Central memory CD8-positive, alpha-beta T cell (primary cell): ENCODE measurements at regions not wholly inside any gene's neighbourhood (a gene's known extent, or its start where the extent isn't known, plus 50 kb on each side); places are given as distances from the start of the nearest gene placed in this dataset.
"Not testable (repeated sequence)": the region's sequence is repeated elsewhere in the genome, so short reads cannot be mapped to it uniquely, and the experiment has no call there.

Source experiments
- ATAC-seq: fragments of 150-1000 bp; cut with Tn5 transposase; replicated peaks from 2 replicates; pipeline ENCODE4 v1.10.0; 2022; ENCODE audit warnings: mild to moderate bottlenecking, moderate FRiP score, moderate number of reproducible peaks; ENCODE audit not compliant: poor library complexity, severe bottlenecking; ENCODE audit errors: extremely low read depth
- DNase-seq, 2 donors: peaks; one replicate each; pipeline ENCODE4 v3.0.0; 2021; ENCODE audit warnings: low spot score in 2 of 2
- H3K27ac Mint-ChIP-seq: one replicate; pipeline ENCODE4 v1.8.0; 2022; ENCODE audit warnings: low read depth, mild to moderate bottlenecking, moderate library complexity, mixed read lengths
- H3K27me3 Mint-ChIP-seq: one replicate; pipeline ENCODE4 v1.8.0; 2022; ENCODE audit warnings: mixed read lengths
- H3K36me3 Mint-ChIP-seq: one replicate; pipeline ENCODE4 v1.8.0; 2022; ENCODE audit warnings: mild to moderate bottlenecking, moderate library complexity, mixed read lengths; ENCODE audit not compliant: insufficient read depth
- H3K4me1 Mint-ChIP-seq: one replicate; pipeline ENCODE4 v1.8.0; 2022; ENCODE audit warnings: mixed read lengths
- H3K4me3 Mint-ChIP-seq: one replicate; pipeline ENCODE4 v1.8.0; 2022; ENCODE audit warnings: mild to moderate bottlenecking, moderate library complexity, mixed read lengths
- H3K9me3 Mint-ChIP-seq: one replicate; pipeline ENCODE4 v1.8.0; 2022; ENCODE audit warnings: mixed read lengths

GRCh38 chr1:232328486-232329102, 301.3 kb downstream of the SIPA1L2 start:
- ATAC-seq (no peak), DNase-seq (no peak)
- no peaks in the 10 kb centered on the region for H3K9me3 Mint-ChIP-seq
- H3K4me3 Mint-ChIP-seq, result no peak overlapping the region
- H3K27ac Mint-ChIP-seq, result no peak overlapping the region
- H3K36me3 Mint-ChIP-seq, result no peaks in the 10 kb centered on the region
- no peaks in the 10 kb centered on the region for H3K4me1 Mint-ChIP-seq
- H3K27me3 Mint-ChIP-seq, result peaks cover 6% of the 10 kb centered on the region

GRCh38 chr1:232327899-232328298, 302.0 kb downstream of the SIPA1L2 start:
- Mint-ChIP-seq H3K27ac (no peak overlapping the region), H3K4me3 (no peak overlapping the region), H3K4me1 (no peaks in the 10 kb centered on the region), H3K9me3 (no peaks in the 10 kb centered on the region), H3K36me3 (no peaks in the 10 kb centered on the region), H3K27me3 (no peaks in the 10 kb centered on the region)
- ATAC-seq (no peak), DNase-seq (no peak)

DNA sequence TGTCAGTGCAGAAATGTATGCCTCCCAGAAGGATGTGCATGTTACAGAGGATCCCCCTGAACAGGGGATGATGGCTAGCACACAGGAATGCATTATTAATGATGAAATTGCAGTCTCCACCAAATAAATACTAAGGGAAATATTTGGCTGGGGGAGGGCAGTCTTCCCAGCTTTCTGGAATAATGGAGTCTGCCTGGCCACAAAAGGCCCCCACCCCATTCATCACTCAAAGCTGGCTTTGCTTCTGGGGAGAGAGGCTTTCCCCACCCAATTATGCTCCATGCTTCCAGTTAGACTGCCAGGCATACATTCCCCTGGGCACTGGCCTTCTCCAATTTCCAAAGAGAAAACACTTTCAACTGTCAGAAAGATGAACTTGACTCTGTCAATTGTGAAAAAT, 302.7 kb downstream of the SIPA1L2 start:
- H3K9me3 Mint-ChIP-seq, result no peaks in the 10 kb centered on the region
- H3K4me3 Mint-ChIP-seq, result no peak overlapping the region
- H3K4me1 Mint-ChIP-seq, result no peaks in the 10 kb centered on the region
- ATAC-seq (no peak), DNase-seq (no peak)
- no peak overlapping the region for H3K27ac Mint-ChIP-seq
- H3K27me3 Mint-ChIP-seq, result no peaks in the 10 kb centered on the region
- no peaks in the 10 kb centered on the region for H3K36me3 Mint-ChIP-seq

DNA sequence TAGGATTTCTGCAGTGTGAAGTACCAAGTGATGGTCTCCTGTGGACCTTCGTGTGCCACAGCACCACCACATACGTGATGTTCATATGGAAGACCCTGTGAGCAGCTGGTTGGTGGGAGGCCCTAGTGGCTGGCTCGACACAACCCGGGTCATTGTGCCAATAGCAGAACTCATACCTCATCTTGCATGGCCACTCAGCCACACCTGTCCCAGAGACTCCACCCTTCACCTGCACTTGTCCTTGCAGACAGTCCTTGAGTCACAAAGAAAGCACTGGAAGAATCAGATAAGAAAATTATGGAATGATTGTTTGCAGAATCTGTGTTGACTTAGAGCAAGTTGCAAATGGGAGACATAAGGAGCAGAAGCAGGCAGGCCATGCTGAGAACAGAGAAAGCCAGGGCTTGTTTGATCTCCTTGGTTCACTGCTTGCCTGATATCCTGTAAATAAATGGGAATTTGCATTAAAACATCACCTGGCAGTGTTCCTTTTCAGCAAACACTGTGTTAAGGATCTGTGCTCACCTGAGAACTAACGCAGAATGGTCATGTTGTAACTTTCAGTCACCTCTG, 307.7 kb downstream of the SIPA1L2 start:
- Mint-ChIP-seq H3K4me1 (no peaks in the 10 kb centered on the region), H3K27me3 (no peaks in the 10 kb centered on the region), H3K9me3 (no peaks in the 10 kb centered on the region), H3K27ac (no peak overlapping the region), H3K36me3 (no peaks in the 10 kb centered on the region), H3K4me3 (no peak overlapping the region)
- no peak for DNase-seq
- ATAC-seq, result no peak

- no peaks in the 10 kb centered on the region for H3K9me3 Mint-ChIP-seq
- no peaks in the 10 kb centered on the region for H3K4me1 Mint-ChIP-seq
- no peak for ATAC-seq
- H3K27ac Mint-ChIP-seq, result no peak overlapping the region
- H3K36me3 Mint-ChIP-seq, result no peaks in the 10 kb centered on the region
- DNase-seq, result no peak
- H3K4me3 Mint-ChIP-seq, result no peak overlapping the region
- no peaks in the 10 kb centered on the region for H3K27me3 Mint-ChIP-seq
Measured at GRCh38 chr1:232319518-232320210, 310.3 kb downstream of the SIPA1L2 start.

DNA sequence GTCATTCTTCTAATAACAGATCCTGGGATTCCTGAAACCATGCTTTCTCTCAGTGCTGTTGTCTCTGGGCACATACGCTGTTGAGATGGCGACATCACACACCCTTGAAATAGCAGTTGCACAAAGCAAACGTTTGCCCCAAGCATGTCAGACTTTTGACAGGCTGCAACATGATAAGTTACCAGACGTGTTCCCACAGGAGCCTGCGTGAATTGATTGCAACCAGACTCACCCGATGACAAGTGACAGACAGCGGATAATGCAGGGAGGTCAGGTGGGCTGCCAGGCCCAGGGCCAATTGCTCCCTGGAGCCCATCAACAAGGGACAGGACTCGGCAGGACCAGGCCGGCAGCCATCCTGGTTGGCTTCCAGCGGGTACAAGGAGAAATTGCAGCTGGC, 310.9 kb downstream of the SIPA1L2 start:
- H3K4me3 Mint-ChIP-seq, result no peak overlapping the region
- no peaks in the 10 kb centered on the region for H3K27me3 Mint-ChIP-seq
- H3K36me3 Mint-ChIP-seq, result no peaks in the 10 kb centered on the region
- H3K9me3 Mint-ChIP-seq, result no peaks in the 10 kb centered on the region
- ATAC-seq (no peak), DNase-seq (no peak)
- H3K4me1 Mint-ChIP-seq, result no peaks in the 10 kb centered on the region
- no peak overlapping the region for H3K27ac Mint-ChIP-seq

- Mint-ChIP-seq H3K9me3 (no peaks in the 10 kb centered on the region), H3K27ac (no peak overlapping the region), H3K4me1 (no peaks in the 10 kb centered on the region), H3K36me3 (no peaks in the 10 kb centered on the region), H3K27me3 (no peaks in the 10 kb centered on the region), H3K4me3 (no peak overlapping the region)
- no peak for ATAC-seq
- DNase-seq, result no peak
Measured at GRCh38 chr1:232318143-232318542, 311.8 kb downstream of the SIPA1L2 start.

GRCh38 chr1:232317350-232317749, 312.6 kb downstream of the SIPA1L2 start:
- Mint-ChIP-seq H3K36me3 (no peaks in the 10 kb centered on the region), H3K4me3 (no peak overlapping the region), H3K27ac (no peak overlapping the region), H3K4me1 (no peaks in the 10 kb centered on the region), H3K9me3 (no peaks in the 10 kb centered on the region), H3K27me3 (no peaks in the 10 kb centered on the region)
- DNase-seq, result no peak
- no peak for ATAC-seq

- no peaks in the 10 kb centered on the region for H3K36me3 Mint-ChIP-seq
- DNase-seq (no peak), ATAC-seq (no peak)
- H3K4me3 Mint-ChIP-seq, result no peak overlapping the region
- no peaks in the 10 kb centered on the region for H3K4me1 Mint-ChIP-seq
- no peaks in the 10 kb centered on the region for H3K27me3 Mint-ChIP-seq
- no peak overlapping the region for H3K27ac Mint-ChIP-seq
- H3K9me3 Mint-ChIP-seq, result no peaks in the 10 kb centered on the region
Measured at GRCh38 chr1:232316864-232317263, 313.1 kb downstream of the SIPA1L2 start.

DNA sequence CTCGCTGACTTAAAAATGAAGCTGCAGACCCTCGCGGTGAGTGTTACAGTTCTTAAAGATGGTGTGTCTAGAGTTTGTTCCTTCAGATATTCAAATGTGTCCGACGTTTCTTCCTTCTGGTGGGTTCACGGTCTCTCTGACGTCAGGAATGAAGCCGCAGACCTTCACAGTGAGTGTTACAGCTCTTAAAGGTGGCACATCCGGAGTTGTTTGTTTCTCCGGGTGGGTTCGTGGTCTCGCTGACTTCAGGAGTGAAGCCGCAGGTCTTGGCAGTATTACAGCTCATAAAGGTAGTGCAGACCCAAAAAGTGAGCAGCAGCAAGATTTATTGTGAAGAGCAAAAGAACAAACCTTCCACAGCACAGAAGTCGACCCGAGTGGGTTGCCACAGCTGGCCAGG, 316.1 kb downstream of the SIPA1L2 start:
- not testable (repeated sequence) for H3K9me3 Mint-ChIP-seq, H3K36me3 Mint-ChIP-seq, ATAC-seq, H3K4me3 Mint-ChIP-seq, H3K27ac Mint-ChIP-seq, H3K27me3 Mint-ChIP-seq, DNase-seq, H3K4me1 Mint-ChIP-seq

DNA sequence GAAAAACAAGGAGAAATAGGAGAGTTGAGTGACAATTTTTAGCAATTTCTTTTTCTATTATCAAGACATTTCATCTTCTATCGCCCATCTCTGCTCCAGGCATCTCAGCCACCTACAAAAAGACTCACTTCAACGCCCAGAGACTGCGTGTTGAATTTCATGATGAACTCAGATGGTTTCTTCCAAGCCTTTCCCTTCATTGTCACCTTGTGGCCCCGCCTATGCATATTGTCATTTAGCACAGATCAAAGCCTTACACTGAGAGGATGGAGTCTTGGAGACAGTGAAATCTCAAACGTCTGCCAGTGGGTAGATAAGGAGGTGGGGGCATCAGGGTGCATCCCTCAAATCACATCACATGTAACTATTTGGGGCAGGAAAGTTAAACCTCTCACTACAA, 319.4 kb downstream of the SIPA1L2 start:
- peaks cover 27% of the 10 kb centered on the region for H3K27me3 Mint-ChIP-seq
- no peak for ATAC-seq
- DNase-seq, result no peak
- H3K36me3 Mint-ChIP-seq, result no peaks in the 10 kb centered on the region
- H3K4me1 Mint-ChIP-seq, result no peaks in the 10 kb centered on the region
- no peak overlapping the region for H3K27ac Mint-ChIP-seq
- no peaks in the 10 kb centered on the region for H3K9me3 Mint-ChIP-seq
- no peak overlapping the region for H3K4me3 Mint-ChIP-seq

GRCh38 chr1:232308616-232309015, 321.3 kb downstream of the SIPA1L2 start:
- Mint-ChIP-seq H3K36me3 (no peaks in the 10 kb centered on the region), H3K27ac (no peak overlapping the region), H3K27me3 (peaks cover 46% of the 10 kb centered on the region), H3K4me3 (no peak overlapping the region), H3K9me3 (no peaks in the 10 kb centered on the region), H3K4me1 (no peaks in the 10 kb centered on the region)
- no peak for ATAC-seq
- no peak for DNase-seq

DNA sequence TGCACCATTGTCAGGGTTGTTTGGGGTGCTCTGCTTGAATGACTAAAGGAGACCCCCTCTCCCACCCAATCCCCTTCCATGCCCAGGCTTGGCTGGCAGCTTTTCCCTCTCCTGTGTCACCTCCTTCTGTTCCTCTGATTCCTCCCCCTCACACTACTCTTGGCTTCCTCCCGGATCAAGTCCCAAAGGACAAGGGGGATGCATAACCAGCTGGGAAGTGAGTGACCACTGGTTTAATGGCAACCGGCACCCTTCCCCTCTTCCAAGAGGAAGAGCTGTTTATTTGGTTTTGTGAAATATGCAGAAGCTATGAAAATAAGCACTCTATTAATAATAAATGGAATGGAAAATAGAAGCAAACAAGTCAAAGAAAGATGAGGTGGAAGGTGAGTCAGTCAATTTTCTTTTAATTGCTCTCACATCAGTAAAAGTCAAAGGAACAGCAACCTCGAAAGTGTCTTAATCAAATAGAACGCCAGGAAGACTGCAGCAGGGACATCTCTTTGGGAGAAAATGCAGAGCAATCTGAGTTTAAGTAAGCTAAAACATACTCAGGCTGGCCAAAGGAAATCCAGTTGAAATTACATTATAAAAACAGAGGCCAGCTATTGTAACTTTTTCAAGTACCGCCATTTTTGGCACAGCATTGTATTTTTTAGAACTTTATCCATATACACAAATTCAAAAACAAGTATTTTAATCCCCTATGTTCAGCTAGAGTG, 322.5 kb downstream of the SIPA1L2 start:
- Mint-ChIP-seq H3K4me1 (no peaks in the 10 kb centered on the region), H3K4me3 (no peak overlapping the region), H3K9me3 (no peaks in the 10 kb centered on the region), H3K27ac (no peak overlapping the region), H3K27me3 (peaks cover 50% of the 10 kb centered on the region), H3K36me3 (no peaks in the 10 kb centered on the region)
- DNase-seq, result no peak
- ATAC-seq, result no peak
